Transverse colon (tissue), 4 donors: ENCODE measurements at regions not wholly inside any gene's neighbourhood (a gene's known extent, or its start where the extent isn't known, plus 50 kb on each side); places are given as distances from the start of the nearest gene placed in this dataset.
A peak's percentile ranks its signal among the peaks of the same experiment; 100 is the strongest.

Experiments used
- DNase-seq: peaks from one replicate; pipeline ENCODE4 v3.0.0-alpha.2; 2019
- H3K27ac ChIP-seq, 4 donors: fragments of 200-600 bp; sonication (generic); 2 replicates each; pipeline ENCODE4 v1.5.1; 2016 to 2018; ENCODE audit warnings: inconsistent platforms in 4 of 4
- H3K27me3 ChIP-seq: fragments of 200-600 bp; sonication (generic); 2 replicates; pipeline ENCODE4 v1.5.1; 2017; ENCODE audit warnings: inconsistent platforms
- H3K36me3 ChIP-seq, 4 donors: fragments of 200-600 bp; sonication (generic); 2 replicates each; pipeline ENCODE4 v1.5.1; 2017 to 2019; ENCODE audit warnings: inconsistent platforms in 4 of 4
- H3K4me1 ChIP-seq, 4 donors: fragments of 200-600 bp; sonication (generic); 2 replicates each; pipeline ENCODE4 v1.5.1; 2017 to 2020; ENCODE audit warnings: inconsistent platforms in 4 of 4
- H3K4me3 ChIP-seq, 4 donors: fragments of 200-600 bp; sonication (generic); 1 replicate in 1 of 4; 2 replicates in 3 of 4; pipeline versions ENCODE4 v1.5.1 to v1.6.1; 2017 to 2019; ENCODE audit warnings: inconsistent platforms in 4 of 4
- H3K9me3 ChIP-seq, 2 donors: fragments of 200-600 bp; sonication (generic); 2 replicates each; pipeline ENCODE4 v1.5.1; 2017 to 2019; ENCODE audit warnings: inconsistent platforms in 2 of 2
- EP300 ChIP-seq: sonication (generic); formaldehyde crosslinking; IDR thresholded peaks from one replicate; pipeline ENCODE4 v1.6.1; 2017; ENCODE audit warnings: antibody characterized with exemption, low read depth
- POLR2A ChIP-seq: fragments of 450-650 bp; IDR thresholded peaks from one replicate; pipeline ENCODE4 v1.6.1; 2016; ENCODE audit warnings: antibody characterized with exemption, mild to moderate bottlenecking, moderate library complexity
- POLR2AphosphoS5 ChIP-seq, 3 donors: sonication (generic); formaldehyde crosslinking; IDR thresholded peaks; one replicate each; pipeline ENCODE4 v1.6.1; 2016; ENCODE audit warnings: antibody characterized with exemption in 3 of 3
- WGBS, 2 donors: methylation state at CpG; one replicate each; pipeline ENCODE4 v1.1.5; 2018; ENCODE audit warnings: low coverage in 1 of 2; 5-methylcytosine and 5-hydroxymethylcytosine counted together
- in situ Hi-C, 4 donors: fragments of 200-750 bp; cut with MboI; loops; one replicate each; pipeline versions ENCODE4 v1.15.0 to v1.15.1; 2017; ENCODE audit warnings: low sequenced_read_pairs in 3 of 4, low pct_ligation_motif_present in 1 of 4, low pct_unique_long_range_greater_than_20kb in 1 of 4
- intact Hi-C: fragments of 100-400 bp; cut with DNase I; formaldehyde crosslinking; loops from one replicate; pipeline ENCODE4 v1.15.1; 2023; ENCODE audit warnings: low total_unique reads
- TF ChIP-seq, protein P1 (sequence below), 5 experiments: fragments of 200-600 bp in 3 of 5; fragments of 450-650 bp in 2 of 5; sonication (generic) in 3 of 5; IDR thresholded peaks; 1 replicate in 2 of 5; 2 replicates in 3 of 5; pipeline ENCODE4 v1.5.1; 2016 to 2017; ENCODE audit warnings: antibody characterized with exemption in 5 of 5, inconsistent platforms in 3 of 5, mild to moderate bottlenecking in 2 of 5, moderate library complexity in 1 of 5

DNA sequence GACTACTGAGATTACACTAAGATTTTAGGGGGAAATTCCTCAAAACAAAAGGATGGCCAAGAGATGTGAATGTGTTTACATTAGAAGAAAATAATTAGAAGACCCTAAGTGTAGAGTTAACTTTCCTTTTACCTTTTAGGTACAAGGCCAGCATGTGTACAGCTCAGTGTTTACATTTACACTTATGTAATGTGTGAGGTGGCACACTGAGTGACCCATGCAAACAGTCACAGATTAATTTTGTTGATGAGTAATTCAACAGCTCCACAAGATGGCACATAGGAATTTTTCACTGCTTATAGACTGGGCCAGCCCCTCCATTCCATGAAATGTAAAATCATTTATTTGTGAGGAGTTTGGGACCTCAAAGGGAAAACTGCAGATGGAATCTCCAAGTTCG is 90.1 kb upstream of the SLC12A2 start:
- peaks cover 0 to 11% (median 7%) of the 10 kb centered on the region in 4 donors for H3K4me1 ChIP-seq
- WGBS, 2 donors = 96 to 100% methylated on average over 1 of the region's 1 CpG
- no peak overlapping the region for H3K27ac ChIP-seq
- H3K4me3 ChIP-seq = no peak overlapping the region
- no peaks in the 10 kb centered on the region for H3K27me3 ChIP-seq
- H3K36me3 ChIP-seq = no peaks in the 10 kb centered on the region
- no peak for DNase-seq
- H3K9me3 ChIP-seq = no peaks in the 10 kb centered on the region
- in situ Hi-C loops = no loop called here
- intact Hi-C loops = no loop called here
- TF ChIP-seq EP300 (no peak), POLR2AphosphoS5 (IDR thresholded peaks at IDR 0.05) (no peak), POLR2A (no peak)
- TF ChIP-seq, protein P1, sequence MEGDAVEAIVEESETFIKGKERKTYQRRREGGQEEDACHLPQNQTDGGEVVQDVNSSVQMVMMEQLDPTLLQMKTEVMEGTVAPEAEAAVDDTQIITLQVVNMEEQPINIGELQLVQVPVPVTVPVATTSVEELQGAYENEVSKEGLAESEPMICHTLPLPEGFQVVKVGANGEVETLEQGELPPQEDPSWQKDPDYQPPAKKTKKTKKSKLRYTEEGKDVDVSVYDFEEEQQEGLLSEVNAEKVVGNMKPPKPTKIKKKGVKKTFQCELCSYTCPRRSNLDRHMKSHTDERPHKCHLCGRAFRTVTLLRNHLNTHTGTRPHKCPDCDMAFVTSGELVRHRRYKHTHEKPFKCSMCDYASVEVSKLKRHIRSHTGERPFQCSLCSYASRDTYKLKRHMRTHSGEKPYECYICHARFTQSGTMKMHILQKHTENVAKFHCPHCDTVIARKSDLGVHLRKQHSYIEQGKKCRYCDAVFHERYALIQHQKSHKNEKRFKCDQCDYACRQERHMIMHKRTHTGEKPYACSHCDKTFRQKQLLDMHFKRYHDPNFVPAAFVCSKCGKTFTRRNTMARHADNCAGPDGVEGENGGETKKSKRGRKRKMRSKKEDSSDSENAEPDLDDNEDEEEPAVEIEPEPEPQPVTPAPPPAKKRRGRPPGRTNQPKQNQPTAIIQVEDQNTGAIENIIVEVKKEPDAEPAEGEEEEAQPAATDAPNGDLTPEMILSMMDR (IDR thresholded peaks at IDR 0.05) = no peak

- Histone ChIP-seq H3K27me3 (no peaks in the 10 kb centered on the region), H3K9me3 (no peaks in the 10 kb centered on the region), H3K4me3 (no peak overlapping the region), H3K36me3 (no peaks in the 10 kb centered on the region), H3K27ac (no peak overlapping the region), H3K4me1 (peaks cover 0 to 11% (median 7%) of the 10 kb centered on the region in 4 donors)
- TF ChIP-seq EP300 (no peak), POLR2AphosphoS5 (IDR thresholded peaks at IDR 0.05) (no peak), POLR2A (no peak)
- TF ChIP-seq, protein P1 (IDR thresholded peaks at IDR 0.05) = no peak
- DNase-seq = no peak
- 87 to 100% methylated on average over 2 to 3 of the region's 3 CpGs for WGBS, 2 donors
- intact Hi-C loops (no loop called here), in situ Hi-C loops (no loop called here)
Measured at GRCh38 chr5:127994087-127994660, 89.4 kb upstream of the SLC12A2 start.

- Histone ChIP-seq H3K9me3 (no peaks in the 10 kb centered on the region), H3K36me3 (no peaks in the 10 kb centered on the region), H3K4me3 (no peak overlapping the region), H3K27me3 (no peaks in the 10 kb centered on the region), H3K27ac (no peak overlapping the region), H3K4me1 (peaks cover 0 to 15% (median 7%) of the 10 kb centered on the region in 4 donors)
- in situ Hi-C loops (no loop called here), intact Hi-C loops (no loop called here)
- no peak for DNase-seq
- 81 to 100% methylated on average over 2 to 3 of the region's 3 CpGs for WGBS, 2 donors
- TF ChIP-seq EP300 (no peak), POLR2A (no peak), POLR2AphosphoS5 (IDR thresholded peaks at IDR 0.05) (no peak)
- TF ChIP-seq, protein P1 (IDR thresholded peaks at IDR 0.05) = no peak
Measured at GRCh38 chr5:127995556-127995955, 88.0 kb upstream of the SLC12A2 start.

DNA sequence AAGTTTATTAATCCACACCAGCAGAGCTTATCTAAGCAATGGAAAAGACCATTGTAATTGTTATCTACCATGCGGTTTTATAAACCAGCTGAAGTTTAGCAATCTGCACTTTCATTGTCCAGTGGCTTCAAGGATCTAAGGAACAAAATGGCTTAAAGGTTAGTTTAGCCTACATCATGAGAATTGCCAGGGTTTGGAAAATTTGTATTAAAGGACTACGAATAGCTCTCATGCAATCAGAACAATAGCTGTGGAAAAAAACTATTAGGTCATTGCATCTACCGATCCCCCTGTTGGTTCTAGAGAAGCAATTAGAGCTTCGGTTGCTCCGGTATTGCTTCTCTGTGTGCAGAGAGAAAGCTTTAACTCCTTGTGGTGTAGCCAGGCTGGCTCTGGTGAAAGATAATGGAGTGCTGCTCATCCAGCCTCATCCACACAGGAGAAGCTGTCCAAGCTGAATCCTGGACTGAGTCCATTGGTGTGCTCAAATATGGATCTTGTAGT is 86.3 kb upstream of the SLC12A2 start:
- in situ Hi-C loops (no loop called here), intact Hi-C loops (no loop called here)
- peak overlapping the region in 1 of 4 donors; percentile 18 for H3K27ac ChIP-seq
- TF ChIP-seq POLR2AphosphoS5 (IDR thresholded peaks at IDR 0.05) = no peak
- no peak for TF ChIP-seq EP300
- peaks cover 0 to 15% (median 7%) of the 10 kb centered on the region in 4 donors for H3K4me1 ChIP-seq
- 46 to 54% methylated on average over 4 to 5 of the region's 5 CpGs for WGBS, 2 donors
- no peaks in the 10 kb centered on the region for H3K9me3 ChIP-seq
- no peak overlapping the region for H3K4me3 ChIP-seq
- no peaks in the 10 kb centered on the region for H3K36me3 ChIP-seq
- no peak for DNase-seq
- no peaks in the 10 kb centered on the region for H3K27me3 ChIP-seq
